ENCODE measurements at regions not wholly inside any gene's neighbourhood (a gene's known extent, or its start where the extent isn't known, plus 50 kb on each side); places are given as distances from the start of the nearest gene placed in this dataset.

DNA sequence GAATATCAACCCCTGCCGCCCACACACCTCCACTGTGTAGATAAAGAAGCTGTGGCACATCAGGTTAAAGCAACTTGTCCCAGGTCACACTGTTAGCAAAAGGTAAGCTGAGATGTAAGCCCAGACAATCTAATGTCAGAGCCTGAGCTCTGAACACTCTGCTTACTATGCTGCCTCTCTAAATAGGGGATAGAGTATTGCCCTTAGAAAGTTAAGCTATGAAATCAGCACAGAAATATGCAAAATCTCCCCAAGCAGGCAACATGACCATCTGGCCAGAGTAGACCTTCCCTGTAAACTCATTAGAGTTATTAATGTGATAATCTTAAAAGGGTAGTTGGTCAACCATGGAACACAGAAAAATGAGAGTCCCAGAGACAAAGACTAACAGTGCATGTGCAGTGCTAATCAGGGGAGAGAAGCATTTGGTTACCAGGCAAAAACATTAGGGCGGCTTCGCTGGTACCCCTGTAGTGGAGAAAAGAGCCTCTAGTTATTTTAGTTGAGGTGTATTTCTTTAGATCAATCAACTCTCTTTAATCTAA lies 171.0 kb downstream of the BTG1 start:
- TF ChIP-seq CTCF (IDR thresholded peaks at IDR 0.05; ENCODE audit: insufficient read depth, low read length, poor library complexity, severe bottlenecking): no peak
- TF ChIP-seq EZH2phosphoT487 (conservative IDR thresholded peaks at IDR 0.05; ENCODE audit: low read length): no peak

All from SU-DHL-6 (cell line).